Upper lobe of left lung (tissue), 6 donors: ENCODE measurements at regions not wholly inside any gene's neighbourhood (a gene's known extent, or its start where the extent isn't known, plus 50 kb on each side); places are given as distances from the start of the nearest gene placed in this dataset.
"Not testable (repeated sequence)": the region's sequence is repeated elsewhere in the genome, so short reads cannot be mapped to it uniquely, and the experiment has no call there.

Source experiments
- ATAC-seq, 2 donors: fragments of 200-7000 bp; cut with Tn5 transposase; one replicate each; pipeline ENCODE4 v1.9.1; 2022; ENCODE audit warnings: mild to moderate bottlenecking in 2 of 2, moderate library complexity in 2 of 2; ENCODE audit not compliant: low FRiP score in 2 of 2
- DNase-seq, 2 donors: peaks; one replicate each; pipeline ENCODE4 v3.0.0-alpha.2; 2019 to 2020
- H3K27ac ChIP-seq, 4 donors: fragments of 200-600 bp; sonication (generic); one replicate each; pipeline ENCODE4 v1.5.1; 2016 to 2019
- H3K27me3 ChIP-seq, 4 donors: fragments of 200-600 bp; sonication (generic); one replicate each; pipeline ENCODE4 v1.5.1; 2017 to 2019
- H3K36me3 ChIP-seq, 4 donors: fragments of 200-600 bp; sonication (generic); one replicate each; pipeline ENCODE4 v1.5.1; 2016 to 2019
- H3K4me1 ChIP-seq, 4 donors: fragments of 200-600 bp; sonication (generic); one replicate each; pipeline ENCODE4 v1.5.1; 2018 to 2019
- H3K4me3 ChIP-seq, 4 donors: fragments of 200-600 bp; sonication (generic); one replicate each; pipeline ENCODE4 v1.5.1; 2017 to 2019; ENCODE audit warnings: mild to moderate bottlenecking in 2 of 4, moderate library complexity in 1 of 4
- H3K9me3 ChIP-seq, 4 donors: fragments of 200-600 bp; sonication (generic); one replicate each; pipeline ENCODE4 v1.5.1; 2018 to 2019
- EP300 ChIP-seq, 4 donors: sonication (generic); formaldehyde crosslinking; IDR thresholded peaks; one replicate each; pipeline ENCODE4 v1.5.1; 2017; ENCODE audit warnings: antibody characterized with exemption in 4 of 4, control low read depth in 2 of 4
- POLR2A ChIP-seq, 4 donors: fragments of 450-650 bp; IDR thresholded peaks; one replicate each; pipeline ENCODE4 v1.5.1; 2016 to 2017; ENCODE audit warnings: antibody characterized with exemption in 4 of 4, mild to moderate bottlenecking in 2 of 4
- POLR2AphosphoS5 ChIP-seq, 2 donors: sonication (generic); formaldehyde crosslinking; IDR thresholded peaks; one replicate each; pipeline ENCODE4 v1.5.1; 2017; ENCODE audit warnings: antibody characterized with exemption in 2 of 2
- WGBS, 2 donors: methylation state at CpG; one replicate each; pipeline ENCODE4 v1.1.5; 2017 to 2018; 5-methylcytosine and 5-hydroxymethylcytosine counted together
- TF ChIP-seq, protein P1 (sequence below), 6 experiments: fragments of 450-650 bp in 4 of 6; fragments of 200-600 bp in 2 of 6; sonication (generic) in 2 of 6; IDR thresholded peaks; one replicate each; pipeline ENCODE4 v1.5.1; 2016 to 2019; ENCODE audit warnings: antibody characterized with exemption in 6 of 6
- donor health status: DM: no; HTN: no; CAD: no; lungs with moderate emphysema.
- donor health status: DM: no; HTN: yes; CAD: no; lungs with severe emphysema.

DNA sequence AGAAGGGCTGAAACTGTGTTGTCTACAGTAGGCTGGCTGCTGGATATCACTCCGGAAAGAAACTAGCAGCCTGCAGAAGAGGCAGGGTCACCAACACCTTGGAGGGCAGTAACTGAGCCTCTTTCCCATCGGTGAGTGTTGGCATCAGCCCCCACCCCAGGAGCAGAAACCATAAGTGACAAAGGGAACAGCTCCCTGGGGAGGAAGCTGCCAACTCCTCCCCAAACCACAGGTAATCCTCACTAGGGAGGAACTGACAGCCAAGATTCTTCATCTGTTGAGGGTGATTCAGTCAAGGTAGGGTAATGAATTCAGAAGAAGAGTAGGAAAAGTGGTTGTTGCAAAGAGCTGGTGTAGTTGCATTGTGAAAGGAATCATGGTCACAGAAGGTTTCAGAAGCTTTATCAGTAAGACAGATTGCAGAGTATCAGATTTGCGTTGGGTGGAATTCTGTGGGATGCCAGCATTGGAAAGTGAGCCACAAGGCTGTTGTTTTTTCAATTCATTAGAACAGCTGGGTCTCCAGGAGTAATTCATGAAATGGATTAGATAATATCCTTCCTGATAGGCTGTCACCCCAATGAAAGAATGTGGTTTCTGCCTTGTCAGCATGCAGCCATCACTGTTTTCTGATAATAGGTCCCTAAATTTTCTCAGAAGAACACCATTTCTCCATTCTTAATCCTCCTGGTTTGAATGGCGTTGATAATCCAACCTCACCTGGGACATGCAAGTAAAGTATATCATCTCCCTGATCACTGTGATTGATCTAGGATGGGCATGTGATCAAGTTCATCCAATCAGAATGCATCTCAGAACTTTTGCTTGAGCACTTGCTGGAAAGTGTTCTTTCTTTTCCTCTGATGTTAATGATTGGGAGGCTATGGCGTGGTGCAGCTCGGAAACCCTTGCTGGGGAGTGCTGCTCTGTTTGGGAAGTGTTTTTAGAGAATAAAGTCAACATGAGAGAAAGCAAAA is 75.0 kb upstream of the CTBP2 start:
- WGBS, 2 donors, result 64 to 76% methylated on average over 6 of the region's 6 CpGs
- Histone ChIP-seq H3K27ac (no peak overlapping the region), H3K27me3 (no peaks in the 10 kb centered on the region), H3K4me1 (no peaks in the 10 kb centered on the region), H3K9me3 (peaks cover 0 to 10% (median 9%) of the 10 kb centered on the region in 4 donors), H3K36me3 (no peaks in the 10 kb centered on the region), H3K4me3 (no peak overlapping the region)
- TF ChIP-seq POLR2AphosphoS5 (IDR thresholded peaks at IDR 0.05) (no peak), EP300 (IDR thresholded peaks at IDR 0.05) (no peak), POLR2A (IDR thresholded peaks at IDR 0.05) (no peak)
- TF ChIP-seq, protein P1, sequence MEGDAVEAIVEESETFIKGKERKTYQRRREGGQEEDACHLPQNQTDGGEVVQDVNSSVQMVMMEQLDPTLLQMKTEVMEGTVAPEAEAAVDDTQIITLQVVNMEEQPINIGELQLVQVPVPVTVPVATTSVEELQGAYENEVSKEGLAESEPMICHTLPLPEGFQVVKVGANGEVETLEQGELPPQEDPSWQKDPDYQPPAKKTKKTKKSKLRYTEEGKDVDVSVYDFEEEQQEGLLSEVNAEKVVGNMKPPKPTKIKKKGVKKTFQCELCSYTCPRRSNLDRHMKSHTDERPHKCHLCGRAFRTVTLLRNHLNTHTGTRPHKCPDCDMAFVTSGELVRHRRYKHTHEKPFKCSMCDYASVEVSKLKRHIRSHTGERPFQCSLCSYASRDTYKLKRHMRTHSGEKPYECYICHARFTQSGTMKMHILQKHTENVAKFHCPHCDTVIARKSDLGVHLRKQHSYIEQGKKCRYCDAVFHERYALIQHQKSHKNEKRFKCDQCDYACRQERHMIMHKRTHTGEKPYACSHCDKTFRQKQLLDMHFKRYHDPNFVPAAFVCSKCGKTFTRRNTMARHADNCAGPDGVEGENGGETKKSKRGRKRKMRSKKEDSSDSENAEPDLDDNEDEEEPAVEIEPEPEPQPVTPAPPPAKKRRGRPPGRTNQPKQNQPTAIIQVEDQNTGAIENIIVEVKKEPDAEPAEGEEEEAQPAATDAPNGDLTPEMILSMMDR (IDR thresholded peaks at IDR 0.05), result no peak
- DNase-seq (no peak), ATAC-seq (no peak)

DNA sequence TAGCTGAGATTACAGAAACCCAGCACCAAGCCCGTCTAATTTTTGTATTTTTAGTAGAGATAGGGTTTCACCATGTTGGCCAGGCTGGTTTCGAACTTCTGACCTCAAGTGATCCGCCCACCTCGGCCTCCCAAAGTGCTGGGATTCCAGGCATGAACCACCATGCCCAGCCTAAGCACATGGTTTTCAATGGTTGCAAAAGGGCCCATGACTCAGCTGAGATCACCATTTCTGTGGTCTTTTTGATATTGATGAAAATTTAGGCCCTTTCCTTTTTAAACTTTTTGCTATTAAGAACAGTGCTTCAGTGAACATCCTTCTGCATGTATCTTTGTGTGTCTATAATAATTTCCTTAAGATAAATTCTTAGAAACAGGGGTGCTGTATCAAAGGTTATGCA is 74.2 kb upstream of the CTBP2 start:
- not testable (repeated sequence) for H3K4me1 ChIP-seq, H3K36me3 ChIP-seq, H3K27me3 ChIP-seq, H3K4me3 ChIP-seq, DNase-seq, H3K9me3 ChIP-seq, H3K27ac ChIP-seq, ATAC-seq
- 84 to 86% methylated on average over 4 of the region's 4 CpGs for WGBS, 2 donors

DNA sequence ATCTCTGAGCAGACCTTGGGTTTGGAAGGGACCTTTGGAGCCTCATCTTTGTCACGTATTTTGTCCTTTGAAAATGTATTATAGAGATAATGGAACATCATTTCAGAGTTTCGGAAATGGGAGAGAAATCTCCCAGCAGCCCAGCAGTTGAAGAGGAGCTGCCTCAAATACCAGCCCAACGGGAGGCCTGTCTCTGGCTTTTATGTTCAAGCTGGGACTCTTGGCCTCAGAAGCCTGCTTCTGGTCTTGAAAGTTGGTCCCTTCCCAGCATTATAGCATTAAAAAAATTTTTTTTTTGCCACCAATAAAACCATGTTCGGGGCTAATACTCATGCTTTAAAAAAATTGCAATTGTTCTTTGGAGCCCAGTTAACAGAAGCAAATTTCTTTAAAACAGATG is 73.4 kb upstream of the CTBP2 start:
- no peaks in the 10 kb centered on the region for H3K4me1 ChIP-seq
- H3K9me3 ChIP-seq, result peaks cover 0 to 7% (median 6%) of the 10 kb centered on the region in 4 donors
- ATAC-seq (no peak), DNase-seq (no peak)
- 81 to 92% methylated on average over 4 of the region's 4 CpGs for WGBS, 2 donors
- no peak overlapping the region for H3K4me3 ChIP-seq
- H3K27me3 ChIP-seq, result no peaks in the 10 kb centered on the region
- no peak for TF ChIP-seq POLR2A (IDR thresholded peaks at IDR 0.05)
- TF ChIP-seq, protein P1 (IDR thresholded peaks at IDR 0.05), result no peak
- no peak for TF ChIP-seq POLR2AphosphoS5 (IDR thresholded peaks at IDR 0.05)
- TF ChIP-seq EP300 (IDR thresholded peaks at IDR 0.05), result no peak
- H3K36me3 ChIP-seq, result no peaks in the 10 kb centered on the region
- no peak overlapping the region for H3K27ac ChIP-seq

DNA sequence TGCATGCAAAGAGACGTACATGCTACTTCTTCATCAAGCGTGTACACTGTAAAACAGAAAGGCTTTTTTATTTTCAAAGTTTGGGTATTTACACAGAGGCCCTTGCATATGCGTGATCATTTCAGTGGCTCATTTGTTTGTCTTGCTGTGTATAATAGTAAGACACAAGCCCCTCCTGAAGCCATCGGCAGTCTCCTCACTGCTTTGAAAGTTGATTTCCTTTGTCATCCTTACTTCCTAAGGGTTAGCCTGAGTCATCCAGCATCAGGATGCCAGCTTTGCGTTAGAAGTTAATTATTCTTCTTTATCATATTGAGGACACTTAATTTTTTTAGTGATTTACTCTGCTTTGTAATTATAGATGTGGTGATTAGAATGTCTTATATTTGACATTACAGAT is 72.5 kb upstream of the CTBP2 start:
- no peaks in the 10 kb centered on the region for H3K36me3 ChIP-seq
- 85 to 87% methylated on average over 5 of the region's 5 CpGs for WGBS, 2 donors
- no peak for ATAC-seq
- no peaks in the 10 kb centered on the region for H3K9me3 ChIP-seq
- no peak overlapping the region for H3K4me3 ChIP-seq
- no peak for DNase-seq
- TF ChIP-seq POLR2AphosphoS5 (IDR thresholded peaks at IDR 0.05), result no peak
- TF ChIP-seq POLR2A (IDR thresholded peaks at IDR 0.05), result no peak
- no peak for TF ChIP-seq EP300 (IDR thresholded peaks at IDR 0.05)
- no peaks in the 10 kb centered on the region for H3K27me3 ChIP-seq
- no peak overlapping the region for H3K27ac ChIP-seq
- H3K4me1 ChIP-seq, result no peaks in the 10 kb centered on the region

DNA sequence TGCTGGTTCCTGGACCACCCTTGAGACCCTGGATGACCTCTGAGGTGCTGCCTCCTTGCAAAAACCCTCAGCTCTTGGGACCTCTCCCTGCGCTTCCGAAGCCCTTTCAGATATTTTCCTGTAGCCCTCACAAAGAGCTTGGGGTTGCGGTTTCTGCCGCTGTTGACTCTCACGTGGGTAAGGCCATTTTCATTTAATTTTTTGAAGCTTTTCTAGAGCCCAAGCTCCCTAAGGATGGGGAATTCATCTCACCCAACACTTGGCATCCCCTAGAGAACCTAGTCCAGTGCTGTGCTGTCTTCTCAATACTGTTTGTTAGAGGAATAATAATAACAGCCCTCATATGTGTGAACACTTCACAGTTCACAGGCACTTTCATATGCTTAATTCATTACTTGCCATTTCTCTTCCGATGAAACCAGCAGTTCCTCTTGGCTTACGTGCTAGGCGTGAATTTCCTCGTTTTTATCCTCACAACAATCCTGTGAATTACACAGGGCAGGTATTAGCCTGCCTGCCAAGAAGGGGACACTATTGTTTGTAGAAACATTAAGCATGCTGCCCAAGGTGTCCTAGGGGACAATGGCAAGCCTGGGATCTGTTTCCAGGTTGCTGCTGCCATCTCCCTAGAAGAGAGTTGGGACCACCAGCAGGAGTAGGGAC is 71.6 kb upstream of the CTBP2 start:
- Histone ChIP-seq H3K27ac (no peak overlapping the region), H3K27me3 (no peaks in the 10 kb centered on the region), H3K4me3 (no peak overlapping the region), H3K4me1 (no peaks in the 10 kb centered on the region), H3K36me3 (no peaks in the 10 kb centered on the region), H3K9me3 (no peaks in the 10 kb centered on the region)
- no peak for ATAC-seq
- TF ChIP-seq EP300 (IDR thresholded peaks at IDR 0.05) (no peak), POLR2AphosphoS5 (IDR thresholded peaks at IDR 0.05) (no peak), POLR2A (IDR thresholded peaks at IDR 0.05) (no peak)
- TF ChIP-seq, protein P1 (IDR thresholded peaks at IDR 0.05), result no peak
- 92 to 93% methylated on average over 9 of the region's 9 CpGs for WGBS, 2 donors
- DNase-seq, result no peak
